NCI-H1930 (cell line): ENCODE measurements at regions not wholly inside any gene's neighbourhood (a gene's known extent, or its start where the extent isn't known, plus 50 kb on each side); places are given as distances from the start of the nearest gene placed in this dataset.

Source experiments
- DNase-seq, 2 experiments: peaks; one replicate each; lab custom pipeline; 2025; lab: John Stamatoyannopoulos, UW

GRCh38 chr6:91534614-91535013 lies 947.7 kb upstream of the MAP3K7 start:
- DNase-seq: no peak

DNA sequence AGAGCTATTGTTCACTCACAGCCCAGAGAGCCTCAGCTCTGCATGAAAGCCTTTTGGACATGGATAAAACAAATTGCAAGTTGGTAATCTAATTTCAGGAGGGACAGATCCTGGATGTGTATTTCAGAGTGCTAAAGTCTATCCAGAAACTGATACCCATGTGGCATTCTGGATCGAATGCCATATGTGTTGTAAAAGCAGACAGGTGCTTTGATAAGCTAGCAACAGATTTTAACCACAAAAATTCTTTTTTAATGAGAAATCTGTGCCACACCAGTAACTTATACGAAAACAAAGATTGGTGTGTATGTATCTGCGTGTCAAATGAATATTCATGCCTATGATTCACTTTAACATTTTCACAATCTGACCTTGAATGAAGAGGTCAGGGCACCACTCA lies 936.6 kb upstream of the MAP3K7 start:
- DNase-seq: no peak

- DNase-seq: no peak
Measured at GRCh38 chr6:91521999-91522398, 935.1 kb upstream of the MAP3K7 start.

- no peak for DNase-seq
Measured at GRCh38 chr6:91509711-91510110, 922.8 kb upstream of the MAP3K7 start.

DNA sequence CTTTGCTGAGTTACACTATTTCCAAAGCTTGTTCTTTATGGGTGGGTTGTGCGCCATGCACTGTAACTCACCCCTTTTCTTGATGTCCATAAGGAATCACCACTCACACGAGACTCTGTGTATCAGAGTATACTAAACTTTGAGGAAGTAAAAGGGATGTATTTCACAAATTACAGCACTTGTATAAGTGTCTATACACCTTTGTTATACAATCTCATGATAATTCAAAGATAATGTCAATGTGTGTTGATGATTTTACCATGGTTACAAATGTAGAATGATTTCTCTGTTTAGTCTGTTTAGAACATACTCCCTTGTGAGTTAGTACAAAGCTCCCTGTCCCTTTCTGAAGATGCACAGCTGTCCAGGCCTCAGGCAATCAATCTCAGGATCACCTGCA lies 922.2 kb upstream of the MAP3K7 start:
- DNase-seq: no peak

GRCh38 chr6:91506509-91506908 lies 919.6 kb upstream of the MAP3K7 start:
- DNase-seq: no peak

DNA sequence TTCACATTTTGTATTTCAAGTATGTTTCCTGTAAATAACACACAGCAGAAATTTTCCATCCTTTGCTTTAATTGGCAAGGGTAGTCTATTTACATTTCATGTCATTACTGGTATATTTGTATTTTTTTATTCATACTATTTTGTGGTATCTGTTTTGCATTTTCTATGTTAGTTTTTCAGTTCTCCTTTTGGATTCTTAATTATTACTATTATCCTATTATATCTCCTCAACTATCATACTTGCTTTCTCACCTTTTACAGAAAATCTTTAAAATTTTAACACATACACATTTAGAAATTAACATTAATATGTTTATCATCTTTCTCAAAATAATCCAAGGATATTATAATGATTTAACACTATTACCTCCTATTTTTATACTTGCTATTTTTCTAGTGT lies 918.3 kb upstream of the MAP3K7 start:
- no peak for DNase-seq

GRCh38 chr6:91501930-91502329 lies 915.1 kb upstream of the MAP3K7 start:
- no peak for DNase-seq

- DNase-seq: no peak
Measured at GRCh38 chr6:91500689-91501303, 913.9 kb upstream of the MAP3K7 start.

DNA sequence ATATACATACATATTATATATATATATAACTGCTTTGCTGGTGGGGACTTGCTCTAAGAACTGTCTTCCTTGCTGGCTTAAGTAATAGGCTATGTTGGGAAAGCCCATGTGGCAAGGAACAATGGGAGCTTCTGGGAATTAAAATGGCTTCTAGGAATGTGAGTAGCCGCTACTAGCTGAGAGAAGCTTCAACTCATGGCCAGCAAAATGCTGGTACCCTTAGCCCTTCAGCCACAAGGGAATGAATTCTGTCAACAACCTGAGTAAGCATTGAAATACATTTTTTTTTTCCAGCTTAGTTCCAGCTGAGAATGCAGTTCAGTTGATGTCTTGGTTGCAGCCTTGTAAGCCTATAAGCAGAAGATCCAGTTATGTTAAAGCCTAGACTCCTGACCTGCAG lies 911.7 kb upstream of the MAP3K7 start:
- no peak for DNase-seq

DNA sequence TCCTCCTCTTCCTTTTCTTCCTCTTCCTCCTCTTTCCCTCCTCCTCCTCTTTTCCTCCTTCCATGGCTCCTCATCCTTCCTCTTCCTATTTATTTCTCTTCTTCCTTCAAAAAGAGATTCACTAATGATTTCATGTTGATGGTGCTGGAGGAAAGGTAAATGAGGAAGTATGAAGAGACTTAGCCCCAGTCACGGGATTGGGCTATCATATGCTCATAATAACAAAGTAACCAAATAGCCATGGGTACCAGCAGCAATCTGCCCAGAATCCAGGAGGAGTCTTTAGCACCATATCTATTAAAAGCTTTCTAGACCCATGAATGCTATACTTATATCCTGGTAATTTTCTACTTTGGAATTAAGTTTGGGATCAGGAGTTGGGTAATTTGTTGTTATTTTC lies 910.9 kb upstream of the MAP3K7 start:
- DNase-seq: no peak

DNA sequence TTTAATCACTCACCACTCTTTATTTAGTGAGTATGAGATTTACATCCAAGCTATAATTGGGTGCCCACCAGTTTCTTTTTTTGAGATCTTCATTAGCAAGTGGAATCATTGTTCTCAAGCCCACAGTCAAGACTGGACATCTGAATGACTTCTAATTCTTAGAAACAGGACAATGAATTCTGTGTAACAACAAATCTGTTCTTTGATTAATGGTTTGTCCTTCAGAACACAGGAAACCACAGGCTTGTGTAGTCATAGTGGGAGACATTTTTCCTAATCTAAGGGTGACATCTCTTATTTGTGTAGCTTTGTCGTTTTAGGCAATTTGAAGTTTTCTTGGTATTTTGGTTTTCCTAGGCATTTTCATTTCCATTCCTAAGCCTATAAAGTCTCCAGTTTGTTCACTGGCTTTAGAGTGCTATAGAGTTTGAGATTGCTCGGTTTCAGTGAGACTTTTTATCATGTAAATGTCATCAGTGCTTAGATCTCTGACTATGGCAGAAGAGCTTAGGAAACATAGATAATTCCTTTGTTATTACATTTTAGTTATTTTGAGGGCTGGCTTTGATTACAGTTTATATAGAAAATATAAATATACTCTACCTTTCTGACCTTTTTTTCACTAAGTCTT lies 903.9 kb upstream of the MAP3K7 start:
- DNase-seq: no peak

DNA sequence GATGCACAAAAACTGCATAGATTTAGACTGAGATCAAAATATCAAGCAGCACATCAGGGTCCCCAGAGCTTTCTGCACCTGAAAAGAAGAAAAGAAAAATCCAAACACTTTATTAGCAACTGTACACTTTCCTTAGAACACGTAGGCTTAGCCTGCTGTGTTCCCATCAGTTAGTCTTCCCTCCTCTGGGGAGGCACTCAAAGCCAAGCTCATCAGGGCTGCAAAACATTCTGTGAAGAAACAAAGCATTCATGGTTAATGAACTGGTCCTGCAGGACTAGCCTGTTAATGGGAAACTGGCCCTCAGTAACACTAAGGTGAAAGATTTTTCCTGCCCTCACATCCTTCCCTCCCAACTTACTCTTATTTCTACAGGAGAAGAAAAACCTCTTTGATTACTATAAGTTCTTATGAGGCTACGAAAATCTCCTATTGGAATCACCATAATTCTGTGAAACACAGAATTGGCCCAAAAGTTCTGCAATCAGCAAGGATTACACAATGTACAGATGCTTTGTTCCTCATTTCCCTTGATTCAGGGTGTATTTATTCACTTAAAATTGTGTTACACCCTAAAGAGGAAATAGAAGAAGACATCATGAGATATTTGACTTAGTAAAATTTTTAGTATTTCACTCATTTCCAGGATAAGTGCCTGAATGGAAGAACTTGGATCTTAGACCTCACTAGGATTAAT lies 901.0 kb upstream of the MAP3K7 start:
- DNase-seq: no peak

- DNase-seq: no peak
Measured at GRCh38 chr6:91486200-91486599, 899.3 kb upstream of the MAP3K7 start.

DNA sequence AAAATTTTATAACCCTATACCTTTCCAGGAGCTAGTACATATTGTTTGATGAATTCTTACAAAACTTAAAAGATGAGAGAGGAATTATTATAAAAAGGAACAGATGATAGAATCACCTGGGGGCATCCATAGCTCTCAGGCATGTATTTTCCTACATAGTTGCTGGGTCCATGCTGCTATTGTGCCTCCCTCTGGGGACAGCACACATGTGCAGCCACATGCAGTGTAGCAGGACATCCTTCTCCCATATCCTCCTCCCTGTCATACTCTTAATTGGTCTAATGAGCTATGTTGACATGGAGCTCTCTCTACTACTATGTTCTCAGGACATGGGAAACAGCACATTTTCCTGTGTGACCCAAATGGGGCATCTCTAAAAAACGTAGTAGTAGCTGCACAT lies 898.2 kb upstream of the MAP3K7 start:
- DNase-seq: no peak

GRCh38 chr6:91483415-91484105 lies 896.7 kb upstream of the MAP3K7 start:
- no peak for DNase-seq

DNA sequence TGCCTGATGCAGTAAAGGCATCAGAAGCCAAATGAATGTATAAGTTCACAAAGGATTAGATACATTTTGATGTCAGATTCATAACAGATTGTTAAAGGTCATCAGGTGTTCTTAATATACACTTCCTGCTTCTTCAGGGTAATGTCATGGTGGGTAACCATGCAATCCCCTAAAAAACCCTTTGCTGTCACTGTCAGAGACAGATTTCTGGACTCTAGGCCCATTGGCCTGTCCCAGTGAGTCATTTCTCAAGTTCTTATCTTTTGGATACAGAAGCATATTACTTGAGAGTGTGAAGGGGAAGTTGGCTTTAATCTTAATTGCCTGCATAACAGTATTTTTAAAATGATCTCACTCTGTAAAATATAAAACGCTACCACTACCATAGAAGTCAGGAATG lies 895.6 kb upstream of the MAP3K7 start:
- no peak for DNase-seq

DNA sequence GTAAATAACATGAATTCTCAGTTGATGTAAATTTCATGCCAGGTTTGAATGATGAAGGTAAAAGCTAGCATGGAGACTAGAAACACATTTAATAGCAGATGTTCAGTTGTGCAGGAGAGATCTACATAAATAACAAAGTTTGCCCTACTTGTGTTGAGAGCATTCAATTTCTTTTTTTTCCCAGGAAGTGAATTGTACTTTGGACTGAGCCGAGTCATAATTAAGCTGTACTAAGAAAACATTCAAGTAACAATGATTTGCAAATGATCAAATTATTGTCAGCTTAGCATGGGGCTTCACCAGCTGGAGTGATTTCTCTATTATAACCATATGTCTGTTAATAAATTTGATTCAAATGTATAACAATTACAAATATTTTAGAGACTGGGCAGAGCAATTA lies 893.5 kb upstream of the MAP3K7 start:
- DNase-seq: peak in 1 of 2 experiments; percentile 32

DNA sequence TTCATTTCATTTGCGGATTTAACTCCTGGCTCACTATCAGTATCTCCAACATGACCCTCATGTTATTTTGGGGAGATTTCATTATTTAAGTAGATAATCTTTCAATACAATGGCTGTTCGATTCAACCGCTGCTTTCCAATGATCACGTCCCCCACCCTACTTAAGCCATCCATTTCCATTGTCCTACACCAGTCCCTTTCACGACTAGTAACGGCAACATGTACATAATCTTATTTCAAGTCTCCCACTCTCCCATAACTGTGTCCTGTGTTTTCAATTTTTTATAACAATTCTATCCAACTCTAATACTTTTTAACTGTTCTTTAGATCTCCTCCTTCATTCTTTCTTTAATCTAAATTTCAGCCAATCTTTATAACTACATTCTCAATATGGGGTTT lies 890.8 kb upstream of the MAP3K7 start:
- DNase-seq: no peak

GRCh38 chr6:91476000-91476399 lies 889.1 kb upstream of the MAP3K7 start:
- DNase-seq: no peak

- no peak for DNase-seq
Measured at GRCh38 chr6:91465393-91465792, 878.5 kb upstream of the MAP3K7 start.

- no peak for DNase-seq
Measured at GRCh38 chr6:91464718-91465117, 877.8 kb upstream of the MAP3K7 start.

DNA sequence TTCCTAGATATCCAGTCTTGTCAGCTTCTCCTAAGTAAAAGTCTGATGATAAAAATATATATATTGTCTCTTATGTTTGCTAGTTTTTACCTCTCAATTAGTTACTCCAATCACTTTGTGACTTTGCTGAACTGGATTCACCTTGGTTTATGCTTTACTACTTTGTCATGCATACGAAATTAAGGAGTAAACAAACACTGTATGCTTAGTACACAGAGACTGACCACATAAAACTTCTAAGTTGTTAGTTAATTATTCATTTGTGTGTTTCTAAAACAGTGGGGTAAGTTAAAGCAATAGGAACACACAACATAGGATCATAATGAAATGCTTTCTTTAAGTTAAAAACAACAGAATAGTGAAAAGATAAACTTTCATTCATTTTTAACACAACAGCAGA lies 877.3 kb upstream of the MAP3K7 start:
- DNase-seq: no peak
